MCF 10A (cell line): ENCODE measurements at regions not wholly inside any gene's neighbourhood (a gene's known extent, or its start where the extent isn't known, plus 50 kb on each side); places are given as distances from the start of the nearest gene placed in this dataset.
A peak's percentile ranks its signal among the peaks of the same experiment; 100 is the strongest.

Experiments used
- BruUV-seq: library from RNA; stranded (reverse); fragments of 400-500 nt; replicated peaks from 2 replicates; lab custom pipeline; 2021; lab: Mats Ljungman, UMichigan
- CTCF ChIA-PET: fragments of 300-600 bp; sonication (Branson Sonifier 250); formaldehyde crosslinking; extraction: SDS; loops from one replicate; lab custom pipeline; 2021; ENCODE audit warnings: antibody characterized with exemption, inconsistent platforms; lab: Yijun Ruan, JAX
- POLR2A ChIA-PET: fragments of 300-600, 350-650 bp; sonication (Branson Sonifier 250); formaldehyde crosslinking; extraction: SDS; loops from one replicate; lab custom pipeline; 2020; ENCODE audit warnings: antibody characterized with exemption, inconsistent platforms; lab: Yijun Ruan, JAX
- DNase-seq: peaks from one replicate; pipeline ENCODE4 v3.0.0-alpha.2; 2018; ENCODE audit not compliant: unreplicated experiment
- H3K27ac Mint-ChIP-seq: one replicate; pipeline ENCODE4 v1.8.0; 2022; ENCODE audit warnings: mild to moderate bottlenecking, low read depth, mixed read lengths; ENCODE audit not compliant: unreplicated experiment
- H3K27me3 Mint-ChIP-seq: one replicate; pipeline ENCODE4 v1.8.0; 2022; ENCODE audit warnings: mixed read lengths; ENCODE audit not compliant: insufficient read depth, unreplicated experiment
- H3K36me3 Mint-ChIP-seq: one replicate; pipeline ENCODE4 v1.8.0; 2022; ENCODE audit warnings: mild to moderate bottlenecking, moderate library complexity, mixed read lengths; ENCODE audit not compliant: insufficient read depth, unreplicated experiment
- H3K4me1 Mint-ChIP-seq: one replicate; pipeline ENCODE4 v1.8.0; 2022; ENCODE audit warnings: mixed read lengths; ENCODE audit not compliant: insufficient read depth, unreplicated experiment
- H3K4me3 Mint-ChIP-seq: one replicate; pipeline ENCODE4 v1.8.0; 2022; ENCODE audit warnings: mild to moderate bottlenecking, moderate library complexity, mixed read lengths; ENCODE audit not compliant: unreplicated experiment
- H3K9me3 Mint-ChIP-seq: one replicate; pipeline ENCODE4 v1.8.0; 2022; ENCODE audit warnings: mixed read lengths; ENCODE audit not compliant: unreplicated experiment
- intact Hi-C: fragments of 100-400 bp; cut with micrococcal nuclease; formaldehyde crosslinking; loops from 2 replicates; pipeline ENCODE4 v1.14.1; 2022
- TF ChIP-seq, protein P1 (sequence below): fragments of 200-600 bp; IDR thresholded peaks from one replicate; pipeline ENCODE4 v1.8.0; 2022; ENCODE audit warnings: antibody characterized with exemption, mild to moderate bottlenecking; ENCODE audit not compliant: unreplicated experiment

DNA sequence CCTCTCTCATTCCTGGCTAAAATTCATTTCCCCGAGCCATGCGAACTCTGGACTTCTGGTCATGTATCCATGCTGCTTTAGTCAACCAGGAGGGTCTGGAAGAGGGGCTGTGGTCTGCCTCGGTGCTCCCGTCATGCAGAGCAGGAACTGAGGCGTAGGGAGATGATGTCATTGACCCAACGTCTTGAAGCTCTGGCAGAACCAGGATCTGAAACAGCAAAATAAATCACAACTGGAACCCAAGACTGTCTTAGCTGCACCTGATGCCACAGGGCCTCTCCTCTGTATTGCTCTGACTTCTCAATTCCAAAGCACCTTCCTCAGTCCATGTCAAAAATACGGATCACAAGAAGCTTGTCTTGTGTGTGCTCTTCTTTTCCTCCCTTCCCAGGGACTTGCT, 131.0 kb upstream of the LDB2 start:
- TF ChIP-seq, protein P1, sequence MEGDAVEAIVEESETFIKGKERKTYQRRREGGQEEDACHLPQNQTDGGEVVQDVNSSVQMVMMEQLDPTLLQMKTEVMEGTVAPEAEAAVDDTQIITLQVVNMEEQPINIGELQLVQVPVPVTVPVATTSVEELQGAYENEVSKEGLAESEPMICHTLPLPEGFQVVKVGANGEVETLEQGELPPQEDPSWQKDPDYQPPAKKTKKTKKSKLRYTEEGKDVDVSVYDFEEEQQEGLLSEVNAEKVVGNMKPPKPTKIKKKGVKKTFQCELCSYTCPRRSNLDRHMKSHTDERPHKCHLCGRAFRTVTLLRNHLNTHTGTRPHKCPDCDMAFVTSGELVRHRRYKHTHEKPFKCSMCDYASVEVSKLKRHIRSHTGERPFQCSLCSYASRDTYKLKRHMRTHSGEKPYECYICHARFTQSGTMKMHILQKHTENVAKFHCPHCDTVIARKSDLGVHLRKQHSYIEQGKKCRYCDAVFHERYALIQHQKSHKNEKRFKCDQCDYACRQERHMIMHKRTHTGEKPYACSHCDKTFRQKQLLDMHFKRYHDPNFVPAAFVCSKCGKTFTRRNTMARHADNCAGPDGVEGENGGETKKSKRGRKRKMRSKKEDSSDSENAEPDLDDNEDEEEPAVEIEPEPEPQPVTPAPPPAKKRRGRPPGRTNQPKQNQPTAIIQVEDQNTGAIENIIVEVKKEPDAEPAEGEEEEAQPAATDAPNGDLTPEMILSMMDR = no peak
- BruUV-seq = no TSS peak
- Mint-ChIP-seq H3K4me3 (no peak overlapping the region), H3K27me3 (no peaks in the 10 kb centered on the region), H3K4me1 (peaks cover 28% of the 10 kb centered on the region), H3K9me3 (peaks cover 7% of the 10 kb centered on the region), H3K27ac (no peak overlapping the region), H3K36me3 (no peaks in the 10 kb centered on the region)
- ChIA-PET POLR2A (no interaction called here), CTCF (interaction anchor here (0.9 kb wide), 1 partner anchor 232 kb away, joined by 3 read pairs; no protein-coding TSS in a partner anchor)
- no peak for DNase-seq
- intact Hi-C loops = no loop called here

DNA sequence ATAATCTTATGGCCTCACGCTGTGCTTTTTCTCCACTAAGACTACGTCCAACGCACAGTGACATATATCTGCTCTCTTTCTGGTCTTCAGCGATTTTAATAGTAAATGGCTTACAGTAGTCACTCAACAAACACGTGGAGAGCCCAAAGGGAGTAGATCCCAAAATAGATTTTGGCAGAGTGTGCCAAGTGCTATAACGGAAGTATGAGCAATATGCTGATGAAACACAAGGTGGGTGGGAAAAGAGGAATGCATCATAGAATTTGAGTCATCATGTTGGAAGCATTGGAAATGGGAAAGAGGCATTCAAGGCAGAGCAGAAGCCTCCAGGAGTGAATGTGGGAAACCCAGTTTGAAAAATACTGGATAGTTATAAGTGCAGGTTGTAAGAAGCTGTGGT, 129.1 kb upstream of the LDB2 start:
- no peak overlapping the region for H3K4me3 Mint-ChIP-seq
- no peaks in the 10 kb centered on the region for H3K36me3 Mint-ChIP-seq
- H3K27me3 Mint-ChIP-seq = no peaks in the 10 kb centered on the region
- BruUV-seq = no TSS peak
- intact Hi-C loops = no loop called here
- no peak overlapping the region for H3K27ac Mint-ChIP-seq
- H3K9me3 Mint-ChIP-seq = peaks cover 7% of the 10 kb centered on the region
- TF ChIP-seq, protein P1 = no peak
- POLR2A ChIA-PET = no interaction called here
- peaks cover 28% of the 10 kb centered on the region for H3K4me1 Mint-ChIP-seq
- peak; percentile 97 for DNase-seq
- CTCF ChIA-PET = no interaction called here

DNA sequence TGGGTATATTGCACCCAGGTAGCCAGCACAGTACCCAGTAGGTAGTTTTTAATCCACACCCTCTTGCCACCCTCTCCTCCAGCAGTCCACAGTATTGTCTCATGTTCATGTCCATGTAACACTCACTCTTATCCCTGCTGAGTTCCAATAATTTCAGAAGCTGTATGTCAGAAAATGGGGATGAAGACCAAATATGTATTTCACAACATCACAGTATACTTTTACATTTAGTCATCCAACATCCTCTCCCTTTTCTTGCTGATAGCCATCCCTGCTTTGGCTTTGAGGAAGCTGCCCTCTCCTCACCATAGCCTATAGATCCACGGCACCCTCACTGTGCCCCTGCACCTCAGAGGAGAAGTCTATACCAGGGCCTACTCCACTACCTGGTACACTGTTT, 126.0 kb upstream of the LDB2 start:
- H3K27me3 Mint-ChIP-seq = peaks cover 18% of the 10 kb centered on the region
- DNase-seq = no peak
- CTCF ChIA-PET = interaction anchor here (1.1 kb wide), 1 partner anchor 84 kb away, joined by 4 read pairs; no protein-coding TSS in a partner anchor

DNA sequence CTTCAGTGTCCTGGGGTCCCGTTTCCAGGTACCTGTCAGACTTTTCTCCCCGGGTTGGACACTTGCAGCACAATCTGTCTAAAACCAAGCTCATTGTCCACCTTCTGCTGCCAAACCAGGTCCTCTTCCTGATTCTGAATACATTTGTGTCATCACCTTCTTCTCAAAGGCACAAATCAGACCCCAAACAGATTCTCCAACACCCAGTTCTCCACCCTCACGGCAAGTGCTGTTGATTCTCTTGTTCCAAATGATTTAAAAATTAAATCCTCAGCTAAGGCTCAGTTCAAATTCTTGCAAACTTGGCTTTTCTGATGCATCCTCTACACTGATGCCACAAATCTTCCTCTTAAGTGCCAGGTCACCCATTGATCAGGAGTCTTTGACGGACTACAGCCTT, 122.5 kb upstream of the LDB2 start:
- peaks cover 18% of the 10 kb centered on the region for H3K27me3 Mint-ChIP-seq
- TF ChIP-seq, protein P1 = no peak
- no peaks in the 10 kb centered on the region for H3K9me3 Mint-ChIP-seq
- POLR2A ChIA-PET = no interaction called here
- intact Hi-C loops = no loop called here
- no peaks in the 10 kb centered on the region for H3K4me1 Mint-ChIP-seq
- H3K36me3 Mint-ChIP-seq = no peaks in the 10 kb centered on the region
- CTCF ChIA-PET = interaction anchor here (0.6 kb wide), 1 partner anchor 789 kb away, joined by 6 read pairs; no protein-coding TSS in a partner anchor
- no peak overlapping the region for H3K27ac Mint-ChIP-seq
- no peak for DNase-seq
- H3K4me3 Mint-ChIP-seq = no peak overlapping the region
- no TSS peak for BruUV-seq

More for the DNA sequence above, 126.0 kb upstream of the LDB2 start:
- no peak overlapping the region for H3K27ac Mint-ChIP-seq
- peaks cover 7% of the 10 kb centered on the region for H3K9me3 Mint-ChIP-seq
- POLR2A ChIA-PET = no interaction called here
- BruUV-seq = no TSS peak
- TF ChIP-seq, protein P1 = no peak
- no peak overlapping the region for H3K4me3 Mint-ChIP-seq
- intact Hi-C loops = no loop called here
- no peaks in the 10 kb centered on the region for H3K36me3 Mint-ChIP-seq
- H3K4me1 Mint-ChIP-seq = peaks cover 13% of the 10 kb centered on the region
